GM08714 (cell line): ENCODE measurements at regions not wholly inside any gene's neighbourhood (a gene's known extent, or its start where the extent isn't known, plus 50 kb on each side); places are given as distances from the start of the nearest gene placed in this dataset.

Experiments used
- H3K4me3 ChIP-seq: fragments of 200-500 bp; sonication (Bioruptor generic); 2 replicates; pipeline ENCODE4 v1.5.1; 2014; ENCODE audit warnings: mild to moderate bottlenecking, low read length, inconsistent platforms
- ZNF274 ChIP-seq: IDR thresholded peaks from 2 replicates; pipeline ENCODE4 v1.6.1; 2012; ENCODE audit warnings: mild to moderate bottlenecking, low read depth, low read length

DNA sequence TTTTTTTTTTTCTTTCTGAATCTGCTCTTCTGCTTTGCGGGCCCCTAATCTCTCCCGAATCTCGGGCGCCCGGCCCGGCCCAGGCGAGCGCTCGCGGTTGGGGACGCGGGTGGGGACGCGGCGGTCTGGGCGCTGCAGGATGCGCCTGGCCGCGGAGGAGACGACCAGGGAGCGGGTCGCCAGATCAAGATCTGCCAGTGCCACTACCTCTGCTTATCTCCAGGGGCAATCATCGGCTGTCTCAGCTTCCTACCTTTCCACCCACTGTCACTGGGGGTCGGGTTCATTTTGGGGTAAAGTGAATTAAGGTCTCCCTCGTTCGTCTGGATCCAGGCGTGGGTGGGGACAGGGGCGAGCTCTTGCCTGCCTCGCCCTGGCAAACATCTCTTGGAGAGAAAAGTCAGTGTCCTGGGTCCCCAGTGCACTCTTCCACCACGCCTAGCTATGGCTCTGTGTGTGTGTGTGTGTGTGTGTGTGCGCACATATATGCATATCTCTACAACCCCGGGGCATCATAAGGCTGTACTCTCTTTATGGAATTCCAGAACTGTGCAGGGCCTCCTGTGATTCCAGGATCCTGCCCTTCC is 422.3 kb downstream of the VRK1 start:
- TF ChIP-seq ZNF274, result no peak
- no peak overlapping the region for H3K4me3 ChIP-seq

DNA sequence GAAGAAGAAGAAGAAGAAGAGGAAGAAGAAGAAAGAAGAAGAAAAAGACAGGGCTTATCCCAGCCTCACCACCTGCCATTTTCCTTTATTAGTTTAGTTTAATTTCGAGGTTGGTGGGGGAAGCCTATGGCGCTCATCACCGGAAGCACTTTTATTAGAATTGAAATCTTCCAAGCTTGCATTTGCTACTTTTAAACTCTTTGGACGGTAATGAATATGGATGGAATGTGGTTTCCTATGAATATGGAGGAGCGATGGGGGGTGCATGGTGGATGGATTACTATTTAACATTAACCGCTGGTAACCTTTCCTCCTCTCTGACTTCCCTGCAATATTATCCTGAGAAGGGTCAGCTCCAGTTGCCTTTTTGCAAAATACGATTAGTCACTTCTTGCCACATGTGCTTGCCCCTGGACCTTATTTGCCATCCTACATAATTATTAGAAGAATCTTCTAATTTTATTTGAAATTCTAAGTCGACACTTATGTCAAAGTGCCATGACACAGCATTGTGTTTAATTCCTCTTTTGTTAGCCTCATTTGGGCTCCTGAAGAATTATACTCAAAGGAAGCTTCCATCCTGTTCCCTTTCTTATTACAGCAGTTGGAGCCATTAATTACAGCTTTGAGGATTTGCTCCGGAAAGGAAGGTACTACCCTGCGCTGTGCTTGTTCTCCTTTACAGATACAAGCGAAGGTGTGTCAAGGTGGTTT is 424.5 kb downstream of the VRK1 start:
- TF ChIP-seq ZNF274, result no peak
- no peak overlapping the region for H3K4me3 ChIP-seq

DNA sequence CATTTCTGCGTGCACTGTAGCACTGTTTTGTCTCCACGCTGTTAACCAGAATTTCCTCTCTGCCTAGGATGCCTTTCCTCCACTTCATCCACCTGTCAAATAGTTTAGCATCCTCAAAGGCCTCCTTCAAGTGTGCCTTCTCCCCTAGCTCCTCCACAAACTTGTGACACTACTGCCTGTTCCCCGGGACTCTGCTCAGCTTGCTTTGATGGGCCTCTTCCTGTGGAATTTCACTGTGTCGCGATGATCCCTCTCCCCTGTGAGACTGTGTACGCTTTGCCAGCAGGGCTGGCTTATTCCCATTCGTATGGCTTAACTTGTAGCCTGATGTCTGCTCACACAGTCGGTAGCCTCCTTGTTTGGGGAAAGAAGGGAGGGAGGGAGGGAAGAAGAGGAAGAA is 426.8 kb downstream of the VRK1 start:
- H3K4me3 ChIP-seq, result no peak overlapping the region
- TF ChIP-seq ZNF274, result no peak

DNA sequence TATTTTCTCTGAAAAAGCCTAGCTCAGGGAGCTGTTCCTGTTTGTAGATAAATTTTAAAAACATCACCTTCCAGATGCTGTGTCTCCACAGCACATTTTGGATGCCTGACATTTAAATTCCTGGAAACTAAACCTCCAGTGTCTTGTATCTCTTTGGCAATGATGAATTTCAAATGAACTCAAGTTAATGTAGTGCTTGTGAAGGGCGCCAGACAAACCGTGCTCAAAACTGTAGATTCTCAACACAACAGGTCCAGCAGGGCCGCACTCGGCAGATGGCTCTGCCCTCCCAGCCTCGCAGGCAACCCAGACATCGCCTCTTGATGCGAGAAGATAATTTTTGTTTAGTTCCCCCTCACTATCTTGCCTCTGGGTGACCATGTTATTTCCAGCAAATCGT is 432.9 kb downstream of the VRK1 start:
- H3K4me3 ChIP-seq, result no peak overlapping the region
- no peak for TF ChIP-seq ZNF274

DNA sequence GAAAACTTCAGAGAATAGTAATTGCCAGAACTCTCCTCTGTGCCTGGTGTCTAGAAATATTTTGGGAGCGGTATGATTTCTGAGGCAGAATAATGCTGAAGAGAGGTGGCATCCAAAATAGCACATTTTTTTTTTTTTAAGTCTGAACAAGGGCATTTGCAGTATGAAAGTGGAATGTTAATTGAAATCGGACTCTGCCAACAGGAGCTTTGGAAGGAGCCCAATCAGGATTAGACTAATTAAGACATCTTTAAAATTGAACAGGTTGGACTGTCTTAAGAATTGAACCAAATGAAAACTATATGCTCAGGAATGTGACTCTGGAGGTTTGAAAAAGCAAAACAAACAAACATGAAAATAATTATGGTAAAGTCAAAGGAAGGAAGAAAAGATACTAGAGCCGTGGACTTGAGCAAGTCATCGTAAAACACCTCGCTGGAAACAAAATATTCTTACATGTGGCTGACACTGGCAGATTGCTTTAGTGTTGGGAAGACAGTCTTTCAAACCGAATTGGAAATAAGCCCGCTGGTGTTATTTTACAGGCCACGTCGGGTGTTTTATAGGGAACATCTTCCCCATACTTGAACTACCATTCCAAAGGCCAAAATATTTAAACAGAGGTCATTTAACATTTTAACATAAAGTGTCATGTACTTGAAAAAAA is 436.3 kb downstream of the VRK1 start:
- no peak overlapping the region for H3K4me3 ChIP-seq
- no peak for TF ChIP-seq ZNF274

DNA sequence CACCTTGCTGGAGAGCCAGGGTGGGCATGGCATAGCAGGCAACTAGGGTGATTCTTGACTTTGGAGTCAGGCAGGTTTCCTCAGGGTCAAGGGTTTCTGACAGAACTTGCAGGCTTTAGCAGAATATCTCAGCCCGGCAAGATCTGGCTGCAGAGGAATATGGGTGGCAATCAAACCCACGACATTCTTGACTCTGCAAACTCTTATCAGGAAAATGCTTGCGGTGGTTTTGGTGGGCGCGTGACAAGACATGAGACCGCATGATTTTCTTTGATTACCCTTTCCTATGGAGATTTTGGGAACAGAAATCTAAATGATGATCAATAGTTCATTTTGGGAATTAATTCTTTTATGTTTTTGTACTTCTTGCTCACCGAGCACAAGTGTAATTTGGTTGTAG is 449.5 kb downstream of the VRK1 start:
- TF ChIP-seq ZNF274, result no peak
- no peak overlapping the region for H3K4me3 ChIP-seq

DNA sequence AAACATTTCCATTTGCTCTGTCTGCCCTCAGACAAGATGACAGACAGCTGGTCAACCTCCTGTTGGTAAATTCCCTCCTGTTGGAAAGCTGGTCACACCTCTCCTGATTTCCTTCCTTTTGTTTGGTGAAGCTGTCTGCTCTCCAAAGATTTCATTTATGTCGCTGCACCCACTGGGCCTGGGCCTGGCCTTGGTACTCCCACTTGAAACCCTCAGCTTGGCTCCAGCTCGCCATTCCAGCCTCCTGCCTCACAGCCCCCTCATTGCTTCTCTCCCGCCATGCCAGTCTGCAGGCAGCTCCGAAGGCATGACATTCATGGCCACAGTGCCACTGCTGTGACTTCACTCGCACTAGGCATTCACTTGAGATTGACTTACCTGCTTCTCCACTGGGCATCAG is 451.8 kb downstream of the VRK1 start:
- H3K4me3 ChIP-seq, result no peak overlapping the region
- no peak for TF ChIP-seq ZNF274

DNA sequence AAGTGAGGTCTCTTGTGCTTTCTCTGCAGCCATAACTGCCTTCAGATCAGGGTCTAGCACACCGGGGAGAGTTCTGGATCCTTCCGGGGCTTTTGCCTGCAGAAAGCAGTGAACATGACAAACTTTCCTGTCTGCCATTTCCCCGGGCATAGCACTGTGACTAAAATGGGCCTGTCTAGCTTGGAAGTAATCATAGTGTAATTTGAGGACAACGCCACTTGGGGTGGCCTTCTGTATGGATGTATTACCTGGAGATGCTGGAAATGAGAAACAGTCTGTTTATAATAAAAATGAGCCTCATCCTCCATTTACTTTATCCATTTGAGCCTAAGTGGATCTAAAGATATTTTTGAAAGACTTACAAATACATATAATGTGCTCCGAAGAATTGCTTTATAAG is 453.7 kb downstream of the VRK1 start:
- no peak for TF ChIP-seq ZNF274
- no peak overlapping the region for H3K4me3 ChIP-seq

DNA sequence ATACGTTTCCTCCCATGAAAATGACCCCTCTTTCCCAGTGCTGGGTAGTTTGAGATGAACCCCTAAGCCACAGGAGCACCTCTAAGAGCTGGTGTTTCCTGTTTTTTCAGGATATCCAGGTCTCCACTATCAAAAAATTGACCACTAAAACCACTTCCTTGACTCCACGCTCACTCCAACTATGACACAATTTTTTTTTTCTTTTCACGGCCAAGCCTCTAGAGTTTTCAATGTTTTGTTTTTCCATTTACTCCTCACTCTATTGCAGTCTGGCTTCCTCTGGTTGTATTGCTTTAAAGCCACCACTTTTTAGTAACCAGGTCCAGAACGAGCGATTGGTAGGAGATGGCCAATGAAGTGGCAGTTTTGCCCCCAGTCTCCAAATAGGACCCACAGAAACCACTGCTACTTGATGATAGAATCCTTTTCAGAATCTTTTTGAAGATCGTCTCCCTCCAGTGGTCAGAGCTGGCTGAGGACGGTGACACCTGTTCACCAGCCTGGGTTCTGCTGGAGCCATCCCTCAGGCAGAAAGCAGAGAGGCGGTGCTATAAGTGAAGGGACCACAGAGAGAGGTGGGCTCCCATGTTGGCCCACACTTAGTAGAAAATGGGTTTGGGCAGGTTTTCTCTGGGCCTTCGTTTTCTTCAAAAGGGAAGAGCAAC is 454.4 kb downstream of the VRK1 start:
- H3K4me3 ChIP-seq, result no peak overlapping the region
- no peak for TF ChIP-seq ZNF274

DNA sequence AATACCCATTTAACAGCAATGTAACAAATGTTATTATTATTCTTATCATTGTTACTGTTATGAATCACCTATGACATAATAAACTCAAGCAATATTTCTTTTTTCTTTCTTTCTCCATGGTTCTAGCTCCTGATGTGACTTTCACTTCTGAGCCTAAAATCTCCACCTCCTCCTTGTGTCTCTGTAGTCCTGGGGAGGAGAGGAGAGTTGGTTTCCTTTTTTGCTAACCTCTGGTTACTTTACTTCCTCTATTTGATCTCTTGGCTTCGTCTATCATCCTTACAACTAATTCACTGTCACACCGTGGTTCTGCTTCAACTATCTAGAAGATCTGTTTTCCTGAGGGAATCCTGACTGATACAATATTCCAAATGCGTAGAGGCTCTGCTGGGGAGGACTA is 456.6 kb downstream of the VRK1 start:
- no peak overlapping the region for H3K4me3 ChIP-seq
- TF ChIP-seq ZNF274, result no peak

DNA sequence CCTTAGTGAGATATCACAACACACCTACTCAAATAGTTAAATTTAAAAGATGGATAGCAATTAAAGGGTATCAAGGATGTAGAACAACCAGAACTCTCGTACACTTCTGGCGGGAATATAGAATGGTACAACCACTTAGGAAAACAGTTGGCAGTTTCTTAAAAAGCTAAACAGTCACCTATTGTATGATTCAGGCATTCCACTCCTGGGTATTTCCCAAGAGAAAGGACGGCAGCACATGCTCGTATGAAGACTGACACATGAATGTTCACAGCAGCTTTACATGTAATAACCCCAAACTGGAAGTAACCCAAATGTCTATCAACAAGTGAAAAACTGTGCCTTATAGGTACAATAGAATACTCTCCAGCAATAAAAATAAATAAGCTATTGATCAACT is 465.2 kb downstream of the VRK1 start:
- H3K4me3 ChIP-seq, result no peak overlapping the region
- no peak for TF ChIP-seq ZNF274

DNA sequence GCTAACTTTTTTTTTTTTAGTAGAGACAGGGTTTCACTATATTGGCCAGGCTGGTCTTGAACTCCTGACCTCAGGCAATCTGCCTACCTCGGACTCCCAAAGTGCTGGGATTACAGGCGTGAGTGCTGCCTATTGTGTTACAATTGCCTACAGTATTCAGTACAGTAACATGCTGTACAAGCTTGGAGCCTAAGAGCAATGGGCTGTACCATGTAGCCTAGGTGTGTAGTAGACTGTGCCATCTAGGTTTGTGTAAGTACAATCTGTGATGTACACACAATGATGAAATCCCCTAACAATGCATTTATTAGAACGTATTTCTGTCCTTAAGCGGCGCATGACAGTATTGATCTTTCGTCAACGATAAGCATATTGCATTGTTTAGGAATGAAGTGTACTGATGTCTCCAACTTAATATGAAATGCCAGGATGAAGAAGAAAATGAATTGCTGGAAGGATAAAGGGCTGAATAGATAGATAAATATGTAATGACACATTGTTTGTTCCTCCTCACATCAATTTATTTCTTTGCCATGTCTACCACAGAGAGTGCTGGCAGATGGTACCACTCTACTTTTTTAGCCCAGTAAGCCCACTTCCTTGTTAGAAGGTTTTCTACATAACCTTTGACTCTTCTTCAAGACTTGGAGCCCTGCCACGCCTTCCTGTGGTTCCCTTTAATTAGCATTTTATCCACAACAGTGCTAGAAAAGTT is 467.5 kb downstream of the VRK1 start:
- no peak overlapping the region for H3K4me3 ChIP-seq
- no peak for TF ChIP-seq ZNF274

DNA sequence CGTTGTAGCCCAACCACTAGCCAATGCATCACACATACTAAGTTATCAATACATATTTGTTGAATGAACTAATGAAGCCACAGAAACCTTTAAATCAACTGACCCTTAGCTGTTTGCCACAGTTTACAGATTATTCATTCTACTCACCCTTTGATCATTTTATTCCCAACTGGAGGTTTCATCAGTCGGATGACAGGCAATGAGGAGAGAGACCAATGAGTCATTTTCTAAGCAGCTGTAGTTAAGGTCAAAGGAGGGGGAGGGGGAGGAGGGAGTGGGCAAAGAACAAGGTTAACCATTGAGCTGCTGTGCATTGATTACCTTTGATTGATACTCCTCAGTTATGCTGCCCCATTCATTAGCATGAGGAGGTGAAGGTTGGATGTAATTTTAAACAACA is 469.5 kb downstream of the VRK1 start:
- TF ChIP-seq ZNF274, result no peak
- no peak overlapping the region for H3K4me3 ChIP-seq

DNA sequence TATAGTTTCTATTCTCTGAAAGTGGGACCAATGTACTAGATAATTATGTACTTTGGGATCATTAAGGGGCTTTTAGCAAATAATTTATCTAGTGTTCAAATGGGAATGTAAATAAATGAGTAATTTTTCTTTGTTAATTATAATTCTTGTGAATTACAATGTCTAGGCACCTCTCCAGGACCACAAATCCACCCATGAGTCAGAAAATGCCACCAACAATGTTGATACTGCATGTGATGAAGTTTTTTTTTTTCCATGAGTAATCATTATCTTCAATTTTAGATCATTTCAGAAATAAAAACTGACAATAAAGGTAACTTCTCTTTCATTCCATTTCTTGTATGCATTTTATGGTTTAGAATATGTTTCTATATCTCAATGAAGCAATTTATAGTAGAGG is 470.3 kb downstream of the VRK1 start:
- TF ChIP-seq ZNF274, result no peak
- H3K4me3 ChIP-seq, result no peak overlapping the region
